GM23338 (cell line): ENCODE measurements at regions not wholly inside any gene's neighbourhood (a gene's known extent, or its start where the extent isn't known, plus 50 kb on each side); places are given as distances from the start of the nearest gene placed in this dataset.

Experiments used
- ATAC-seq: fragments of 200-7000 bp; cut with Tn5 transposase; 3 replicates; pipeline ENCODE4 v1.9.1; 2020
- DNase-seq: peaks from one replicate; pipeline ENCODE4 v3.0.0-alpha.2; 2015; ENCODE audit warnings: low spot score
- H2AFZ ChIP-seq: fragments of 200-600 bp; sonication (generic); 2 replicates; pipeline ENCODE4 v1.8.0; 2016; ENCODE audit warnings: antibody characterized with exemption, mild to moderate bottlenecking, moderate library complexity
- H3F3A ChIP-seq: fragments of 200-600 bp; sonication (generic); replicated peaks from 2 replicates; pipeline ENCODE4 v1.8.0; 2017; ENCODE audit warnings: antibody characterized with exemption, mixed run types, low read depth
- H3K27ac ChIP-seq: fragments of 200-600 bp; sonication (generic); 2 replicates; pipeline ENCODE4 v1.6.1; 2016; ENCODE audit warnings: low read depth
- H3K27me3 ChIP-seq: fragments of 200-600 bp; sonication (generic); 2 replicates; pipeline ENCODE4 v1.8.0; 2016; ENCODE audit warnings: mild to moderate bottlenecking, mixed run types, moderate library complexity; ENCODE audit not compliant: insufficient read depth
- H3K36me3 ChIP-seq: fragments of 200-600 bp; sonication (generic); 2 replicates; pipeline ENCODE4 v1.8.0; 2016; ENCODE audit warnings: mild to moderate bottlenecking; ENCODE audit not compliant: insufficient read depth
- H3K4me1 ChIP-seq: fragments of 200-600 bp; sonication (generic); 2 replicates; pipeline ENCODE4 v1.8.0; 2016; ENCODE audit warnings: mild to moderate bottlenecking, moderate library complexity; ENCODE audit not compliant: insufficient read depth
- H3K4me2 ChIP-seq: fragments of 200-600 bp; sonication (generic); 2 replicates; pipeline ENCODE4 v1.7.1; 2017; ENCODE audit warnings: mixed run types
- H3K4me3 ChIP-seq: fragments of 200-600 bp; sonication (generic); 2 replicates; pipeline ENCODE4 v1.6.1; 2016; ENCODE audit warnings: mixed run types
- H3K79me2 ChIP-seq: fragments of 200-600 bp; sonication (generic); replicated peaks from 2 replicates; pipeline ENCODE4 v1.8.0; 2017; ENCODE audit warnings: mild to moderate bottlenecking; ENCODE audit not compliant: insufficient read depth
- H3K9me2 ChIP-seq: fragments of 200-600 bp; sonication (generic); 2 replicates; pipeline ENCODE4 v1.8.0; 2017; ENCODE audit not compliant: insufficient read depth
- H4K20me1 ChIP-seq: fragments of 200-600 bp; sonication (generic); replicated peaks from 2 replicates; pipeline ENCODE4 v1.8.0; 2017; ENCODE audit warnings: mild to moderate bottlenecking; ENCODE audit not compliant: insufficient read depth
- H3K27ac Mint-ChIP-seq: 2 replicates; pipeline ENCODE4 v1.8.0; 2020; ENCODE audit warnings: inconsistent platforms, mild to moderate bottlenecking, moderate library complexity, mixed read lengths
- H3K27me3 Mint-ChIP-seq: 3 replicates; pipeline ENCODE4 v1.8.0; 2022; ENCODE audit warnings: low read depth, mild to moderate bottlenecking, moderate library complexity, mixed read lengths, inconsistent platforms; ENCODE audit not compliant: insufficient read depth, poor library complexity
- H3K36me3 Mint-ChIP-seq: 3 replicates; pipeline ENCODE4 v1.8.0; 2021; ENCODE audit warnings: low read depth, mild to moderate bottlenecking, inconsistent platforms, moderate library complexity, mixed read lengths
- H3K4me1 Mint-ChIP-seq: 3 replicates; pipeline ENCODE4 v1.8.0; 2020; ENCODE audit warnings: mild to moderate bottlenecking, inconsistent platforms, mixed read lengths
- H3K4me3 Mint-ChIP-seq: 3 replicates; pipeline ENCODE4 v1.8.0; 2021; ENCODE audit warnings: moderate library complexity, mild to moderate bottlenecking, inconsistent platforms, mixed read lengths
- H3K9me3 Mint-ChIP-seq: 3 replicates; pipeline ENCODE4 v1.8.0; 2020; ENCODE audit warnings: moderate library complexity, mild to moderate bottlenecking, inconsistent platforms, mixed read lengths
- CREB1 ChIP-seq: fragments of 250-450 bp; sonication (Bioruptor Pico); IDR thresholded peaks from 2 replicates; pipeline ENCODE4 v1.5.0; 2020; ENCODE audit warnings: low read depth, mild to moderate bottlenecking, moderate library complexity
- CTCF ChIP-seq, 2 experiments: fragments of 200-600 bp in 1 of 2; sonication (generic) in 1 of 2; conservative IDR thresholded peaks; 2 replicates each; pipeline versions ENCODE4 v1.5.1 to v1.6.1; 2016 to 2017; ENCODE audit warnings: antibody characterized with exemption in 2 of 2, low read depth in 2 of 2, mild to moderate bottlenecking in 2 of 2, moderate library complexity in 1 of 2
- ETS1 ChIP-seq: IDR thresholded peaks from 2 replicates; pipeline ENCODE4 v1.6.1; 2016; ENCODE audit warnings: antibody characterized with exemption
- EZH2 ChIP-seq: fragments of 200-600 bp; sonication (generic); IDR thresholded peaks from one replicate; pipeline ENCODE4 v1.8.0; 2017; ENCODE audit warnings: antibody characterized with exemption, mild to moderate bottlenecking, low read depth; ENCODE audit not compliant: unreplicated experiment
- EZH2phosphoT487 ChIP-seq: fragments of 200-600 bp; sonication (generic); IDR thresholded peaks from one replicate; pipeline ENCODE4 v1.8.1; 2018; ENCODE audit warnings: antibody characterized with exemption; ENCODE audit not compliant: unreplicated experiment
- JUNB ChIP-seq: IDR thresholded peaks from one replicate; pipeline ENCODE4 v1.6.1; 2016; ENCODE audit warnings: antibody characterized with exemption; ENCODE audit not compliant: unreplicated experiment
- NANOG ChIP-seq: IDR thresholded peaks from 2 replicates; pipeline ENCODE4 v1.6.1; 2016; ENCODE audit warnings: antibody characterized with exemption, borderline replicate concordance
- POLR2AphosphoS5 ChIP-seq: IDR thresholded peaks from 2 replicates; pipeline ENCODE4 v1.6.1; 2016; ENCODE audit warnings: antibody characterized with exemption, low read depth
- REST ChIP-seq: IDR thresholded peaks from one replicate; pipeline ENCODE4 v1.6.1; 2018; ENCODE audit warnings: antibody characterized with exemption; ENCODE audit not compliant: unreplicated experiment
- STAT1 ChIP-seq: IDR thresholded peaks from one replicate; pipeline ENCODE4 v1.6.1; 2016; ENCODE audit warnings: antibody characterized with exemption; ENCODE audit not compliant: unreplicated experiment
- ZNF114 ChIP-seq: fragments of 250-450 bp; sonication (Bioruptor Pico); IDR thresholded peaks from 2 replicates; pipeline ENCODE4 v1.5.0; 2020; ENCODE audit warnings: mild to moderate bottlenecking, moderate library complexity
- ZNF331 ChIP-seq: fragments of 250-450 bp; sonication (Bioruptor Pico); IDR thresholded peaks from 2 replicates; pipeline ENCODE4 v1.5.0; 2020; ENCODE audit warnings: low read depth, mild to moderate bottlenecking, moderate library complexity

DNA sequence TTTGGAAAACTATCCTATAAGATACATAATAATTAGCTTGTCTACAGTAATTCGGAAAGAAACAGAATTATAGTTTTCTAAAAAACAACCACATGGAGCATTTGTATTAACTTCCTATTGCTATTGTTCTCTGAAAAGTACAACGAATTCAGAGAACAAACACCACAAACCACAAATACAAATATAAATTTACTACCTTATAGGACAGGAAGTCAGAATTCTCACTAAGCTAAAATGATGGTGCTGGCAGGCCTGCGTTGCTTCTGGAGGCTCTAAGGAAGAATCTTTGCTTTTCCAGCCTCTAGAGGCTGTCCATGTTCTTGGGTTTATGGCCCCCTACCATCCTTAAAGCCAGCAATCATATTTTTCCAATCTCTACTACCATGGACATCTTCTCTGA is 173.6 kb upstream of the TCF21 start (continued):
- TF ChIP-seq STAT1 (no peak), POLR2AphosphoS5 (no peak), ETS1 (no peak), CREB1 (CRISPR knock-in tag) (no peak), CTCF (conservative IDR thresholded peaks at IDR 0.05; ENCODE audit: low read depth in 2 of 2) (no peak), NANOG (no peak)

DNA sequence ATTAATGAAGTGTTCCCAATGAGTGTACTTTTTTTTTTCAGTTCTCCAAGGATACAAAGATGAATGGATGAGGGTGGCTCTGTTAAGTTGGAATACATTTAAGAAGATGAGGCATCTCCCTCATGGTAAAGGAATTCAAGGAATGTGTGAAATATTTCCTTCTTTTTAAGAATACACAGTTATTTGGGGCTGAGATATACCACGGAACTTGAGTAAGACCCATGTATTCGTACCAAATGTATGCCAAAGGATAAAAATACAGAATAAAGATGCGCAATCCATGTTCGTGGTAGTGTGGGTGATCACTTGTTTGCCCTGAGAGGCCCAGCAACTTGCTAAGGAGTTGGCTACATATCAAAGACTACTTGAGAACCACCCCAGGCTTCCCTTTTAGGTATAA is 164.2 kb upstream of the TCF21 start:
- no peak overlapping the region for H3K27ac ChIP-seq
- H3K4me3 ChIP-seq = no peak overlapping the region
- H3K9me2 ChIP-seq = no peaks in the 10 kb centered on the region
- no peak overlapping the region for H3K4me2 ChIP-seq
- no peaks in the 10 kb centered on the region for H3K79me2 ChIP-seq
- DNase-seq = peak; percentile 4
- Mint-ChIP-seq H3K27me3 (no peaks in the 10 kb centered on the region), H3K27ac (no peak overlapping the region), H3K4me3 (no peak overlapping the region), H3K9me3 (peaks cover 18% of the 10 kb centered on the region), H3K4me1 (no peaks in the 10 kb centered on the region), H3K36me3 (peaks cover 14% of the 10 kb centered on the region; the same call in 2 of the 3 replicates)
- H3K36me3 ChIP-seq = no peaks in the 10 kb centered on the region
- H2AFZ ChIP-seq = no peak overlapping the region
- no peaks in the 10 kb centered on the region for H3K27me3 ChIP-seq
- H3K4me1 ChIP-seq = no peaks in the 10 kb centered on the region
- no peak for ATAC-seq
- no peaks in the 10 kb centered on the region for H4K20me1 ChIP-seq
- H3F3A ChIP-seq = no peaks in the 10 kb centered on the region
- TF ChIP-seq ZNF114 (CRISPR knock-in tag) (no peak), ETS1 (no peak), EZH2phosphoT487 (no peak), CTCF (conservative IDR thresholded peaks at IDR 0.05; ENCODE audit: low read depth in 2 of 2) (no peak), POLR2AphosphoS5 (no peak), REST (no peak), CREB1 (CRISPR knock-in tag) (no peak), ZNF331 (CRISPR knock-in tag) (no peak), NANOG (no peak), STAT1 (no peak), EZH2 (no peak), JUNB (no peak)
